ENCODE measurements at regions not wholly inside any gene's neighbourhood (a gene's known extent, or its start where the extent isn't known, plus 50 kb on each side); places are given as distances from the start of the nearest gene placed in this dataset.

- Histone ChIP-seq H3K27me3 (no peaks in the 10 kb centered on the region), H3K4me3 (no peak overlapping the region), H3K9me3 (no peaks in the 10 kb centered on the region), H3K36me3 (no peaks in the 10 kb centered on the region), H3K4me1 (no peaks in the 10 kb centered on the region), H3K27ac (no peak overlapping the region)
- WGBS, 2 donors: 58 to 75% methylated on average over 3 of the region's 3 CpGs
- DNase-seq: no peak
- TF ChIP-seq CTCF (IDR thresholded peaks at IDR 0.05): no peak
- TF ChIP-seq POLR2A (IDR thresholded peaks at IDR 0.05): no peak
- intact Hi-C loops (cut with DNase I): no loop called here
Observed at GRCh38 chr20:11027224-11027623, 353.4 kb upstream of the JAG1 start.

DNA sequence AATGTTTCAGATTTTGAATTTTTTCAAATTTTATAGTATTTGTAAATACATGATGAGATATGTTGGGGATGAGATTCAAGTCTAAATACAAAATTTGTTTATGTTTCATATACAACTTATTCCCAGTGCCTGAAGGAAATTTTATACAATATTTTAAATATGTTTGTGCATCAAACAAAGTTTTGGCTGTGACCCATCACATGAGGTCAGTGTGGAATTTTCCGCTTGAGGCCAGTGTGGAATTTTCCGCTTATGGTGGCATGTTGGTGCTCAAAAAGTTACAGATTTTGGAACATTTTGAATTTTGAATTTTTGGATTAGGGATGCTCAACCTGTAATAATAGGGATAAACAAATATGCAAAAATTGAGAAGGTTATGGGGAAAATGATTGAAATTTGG lies 356.6 kb upstream of the JAG1 start:
- Histone ChIP-seq H3K27me3 (no peaks in the 10 kb centered on the region), H3K9me3 (no peaks in the 10 kb centered on the region), H3K4me3 (no peak overlapping the region), H3K27ac (no peak overlapping the region), H3K4me1 (no peaks in the 10 kb centered on the region), H3K36me3 (no peaks in the 10 kb centered on the region)
- TF ChIP-seq CTCF (IDR thresholded peaks at IDR 0.05) (no peak), POLR2A (IDR thresholded peaks at IDR 0.05) (no peak)
- intact Hi-C loops (cut with DNase I): no loop called here
- WGBS, 2 donors: 96 to 97% methylated on average over 2 of the region's 2 CpGs
- no peak for DNase-seq

DNA sequence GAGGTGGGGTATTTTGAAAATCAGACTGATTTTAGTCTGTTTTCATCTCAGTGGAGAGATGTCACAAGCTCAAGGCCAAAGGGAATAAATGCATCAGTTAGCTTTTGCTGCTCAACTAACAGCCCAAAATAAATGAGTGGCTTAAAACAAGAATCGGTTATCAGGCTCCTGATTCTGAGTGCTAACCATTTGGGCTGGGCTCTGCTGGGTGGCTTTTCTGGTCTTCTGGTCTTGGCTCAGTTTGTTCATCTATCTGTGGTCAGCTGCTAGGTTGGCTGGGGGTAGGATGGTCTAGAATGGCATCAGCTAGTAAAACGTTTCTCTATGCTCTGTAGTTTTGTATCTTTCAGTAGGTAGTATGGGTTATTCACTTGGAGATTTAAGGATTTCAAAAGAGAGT lies 357.5 kb upstream of the JAG1 start:
- intact Hi-C loops (cut with DNase I): no loop called here
- no peaks in the 10 kb centered on the region for H3K9me3 ChIP-seq
- no peak overlapping the region for H3K27ac ChIP-seq
- H3K4me3 ChIP-seq: no peak overlapping the region
- TF ChIP-seq CTCF (IDR thresholded peaks at IDR 0.05) (no peak), POLR2A (IDR thresholded peaks at IDR 0.05) (no peak)
- no peaks in the 10 kb centered on the region for H3K27me3 ChIP-seq
- 68 to 83% methylated on average over 2 of the region's 2 CpGs for WGBS, 2 donors
- no peak for DNase-seq
- no peaks in the 10 kb centered on the region for H3K36me3 ChIP-seq
- H3K4me1 ChIP-seq: no peaks in the 10 kb centered on the region

- Histone ChIP-seq H3K4me1 (no peaks in the 10 kb centered on the region), H3K4me3 (no peak overlapping the region), H3K27ac (no peak overlapping the region), H3K9me3 (no peaks in the 10 kb centered on the region), H3K36me3 (no peaks in the 10 kb centered on the region), H3K27me3 (no peaks in the 10 kb centered on the region)
- intact Hi-C loops (cut with DNase I): no loop called here
- TF ChIP-seq POLR2A (IDR thresholded peaks at IDR 0.05): no peak
- TF ChIP-seq CTCF (IDR thresholded peaks at IDR 0.05): no peak
- no peak for DNase-seq
- WGBS, 2 donors: 77 to 100% methylated on average over 1 to 2 of the region's 3 CpGs
Observed at GRCh38 chr20:11032611-11033010, 358.8 kb upstream of the JAG1 start.

- Histone ChIP-seq H3K36me3 (no peaks in the 10 kb centered on the region), H3K9me3 (no peaks in the 10 kb centered on the region), H3K27me3 (no peaks in the 10 kb centered on the region), H3K4me1 (no peaks in the 10 kb centered on the region), H3K4me3 (no peak overlapping the region), H3K27ac (no peak overlapping the region)
- WGBS, 2 donors: 92 to 93% methylated on average over 3 of the region's 3 CpGs
- DNase-seq: no peak
- intact Hi-C loops (cut with DNase I): no loop called here
- TF ChIP-seq POLR2A (IDR thresholded peaks at IDR 0.05) (no peak), CTCF (IDR thresholded peaks at IDR 0.05) (no peak)
Observed at GRCh38 chr20:11034025-11034424, 360.2 kb upstream of the JAG1 start.
